Endodermal cell (in vitro differentiated cells): ENCODE measurements at regions not wholly inside any gene's neighbourhood (a gene's known extent, or its start where the extent isn't known, plus 50 kb on each side); places are given as distances from the start of the nearest gene placed in this dataset.
A peak's percentile ranks its signal among the peaks of the same experiment; 100 is the strongest.

Experiments
- DNase-seq: peaks from one replicate; pipeline ENCODE4 v3.0.0-alpha.2; 2017
- H3K27ac ChIP-seq: 2 replicates; pipeline ENCODE4 v1.5.1; 2013; ENCODE audit warnings: mild to moderate bottlenecking, low read depth, low read length, moderate library complexity
- H3K27me3 ChIP-seq: 2 replicates; pipeline ENCODE4 v1.6.1; 2013; ENCODE audit warnings: mild to moderate bottlenecking, low read length, moderate library complexity; ENCODE audit not compliant: insufficient read depth, control insufficient read depth, poor library complexity, severe bottlenecking
- H3K36me3 ChIP-seq: 2 replicates; pipeline ENCODE4 v1.7.0; 2013; ENCODE audit warnings: mild to moderate bottlenecking, low read length, moderate library complexity; ENCODE audit not compliant: control insufficient read depth, insufficient read depth
- H3K4me1 ChIP-seq: one replicate; pipeline ENCODE4 v1.7.0; 2013; ENCODE audit warnings: low read length; ENCODE audit not compliant: control insufficient read depth, insufficient read depth
- H3K4me3 ChIP-seq: 2 replicates; pipeline ENCODE4 v1.5.1; 2013; ENCODE audit warnings: mild to moderate bottlenecking, low read length, moderate library complexity
- H3K9ac ChIP-seq: 2 replicates; pipeline ENCODE4 v1.6.1; 2013; ENCODE audit warnings: mild to moderate bottlenecking, low read length, moderate library complexity; ENCODE audit not compliant: poor library complexity, severe bottlenecking; ENCODE audit errors: extremely low read depth
- H3K9me3 ChIP-seq: 2 replicates; pipeline ENCODE4 v1.6.1; 2013; ENCODE audit warnings: mild to moderate bottlenecking, low read length, moderate library complexity; ENCODE audit not compliant: control insufficient read depth
- H3K27ac Mint-ChIP-seq: 2 replicates; pipeline ENCODE4 v1.8.0; 2020; ENCODE audit warnings: mixed read lengths
- H3K27me3 Mint-ChIP-seq: 2 replicates; pipeline ENCODE4 v1.8.0; 2021; ENCODE audit warnings: mild to moderate bottlenecking, mixed read lengths; ENCODE audit not compliant: insufficient read depth
- H3K36me3 Mint-ChIP-seq: 2 replicates; pipeline ENCODE4 v1.8.0; 2020; ENCODE audit warnings: low read depth, mixed read lengths
- H3K4me1 Mint-ChIP-seq: 2 replicates; pipeline ENCODE4 v1.8.0; 2020; ENCODE audit warnings: mixed read lengths
- H3K4me3 Mint-ChIP-seq: 2 replicates; pipeline ENCODE4 v1.8.0; 2020; ENCODE audit warnings: mild to moderate bottlenecking, moderate library complexity, mixed read lengths
- H3K9me3 Mint-ChIP-seq: 2 replicates; pipeline ENCODE4 v1.8.0; 2020; ENCODE audit warnings: mild to moderate bottlenecking, mixed read lengths
- CTCF ChIP-seq: fragments of 200-600 bp; sonication (generic); conservative IDR thresholded peaks from 2 replicates; pipeline ENCODE4 v1.5.0; 2021; ENCODE audit warnings: antibody characterized with exemption, mild to moderate bottlenecking
- WGBS, 2 experiments: methylation state at CpG; one replicate each; pipeline versions ENCODE4 v1.1.5 to v1.1.7; 2013; ENCODE audit warnings: missing lambda C conversion rate in 2 of 2, mixed read lengths in 1 of 2; ENCODE audit not compliant: insufficient coverage in 1 of 2, insufficient read length in 1 of 2; 5-methylcytosine and 5-hydroxymethylcytosine counted together

GRCh38 chr10:107553470-107553869, 389.0 kb upstream of the SORCS1 start:
- peaks cover 2% of the 10 kb centered on the region for H3K4me1 Mint-ChIP-seq
- no peak overlapping the region for H3K27ac Mint-ChIP-seq
- H3K9me3 ChIP-seq: peaks cover 6% of the 10 kb centered on the region
- no peak overlapping the region for H3K4me3 ChIP-seq
- no peaks in the 10 kb centered on the region for H3K36me3 ChIP-seq
- no peak for TF ChIP-seq CTCF
- no peak overlapping the region for H3K9ac ChIP-seq
- H3K27me3 ChIP-seq: no peaks in the 10 kb centered on the region
- 72% methylated on average over 1 of the region's 1 CpG; no CpG with 5 or more reads in 1 of the 2 experiments for WGBS, 2 experiments
- H3K27ac ChIP-seq: no peak overlapping the region
- H3K36me3 Mint-ChIP-seq: no peaks in the 10 kb centered on the region
- H3K4me3 Mint-ChIP-seq: no peak overlapping the region
- H3K4me1 ChIP-seq: no peaks in the 10 kb centered on the region
- peaks cover 19% of the 10 kb centered on the region for H3K9me3 Mint-ChIP-seq
- no peak for DNase-seq
- no peaks in the 10 kb centered on the region for H3K27me3 Mint-ChIP-seq

GRCh38 chr10:107552963-107553362, 388.5 kb upstream of the SORCS1 start:
- no peaks in the 10 kb centered on the region for H3K36me3 Mint-ChIP-seq
- peaks cover 19% of the 10 kb centered on the region for H3K9me3 Mint-ChIP-seq
- peaks cover 6% of the 10 kb centered on the region for H3K9me3 ChIP-seq
- 71 to 90% methylated on average over 1 to 2 of the region's 2 CpGs for WGBS, 2 experiments
- no peaks in the 10 kb centered on the region for H3K27me3 Mint-ChIP-seq
- H3K36me3 ChIP-seq: no peaks in the 10 kb centered on the region
- no peaks in the 10 kb centered on the region for H3K4me1 ChIP-seq
- no peak for TF ChIP-seq CTCF
- H3K27ac Mint-ChIP-seq: no peak overlapping the region
- H3K27ac ChIP-seq: no peak overlapping the region
- no peak overlapping the region for H3K9ac ChIP-seq
- H3K4me3 ChIP-seq: no peak overlapping the region
- H3K27me3 ChIP-seq: no peaks in the 10 kb centered on the region
- no peak for DNase-seq
- H3K4me3 Mint-ChIP-seq: no peak overlapping the region
- H3K4me1 Mint-ChIP-seq: peaks cover 7% of the 10 kb centered on the region

- H3K27me3 Mint-ChIP-seq: no peaks in the 10 kb centered on the region
- no peaks in the 10 kb centered on the region for H3K36me3 ChIP-seq
- no peak overlapping the region for H3K27ac ChIP-seq
- no peaks in the 10 kb centered on the region for H3K4me1 ChIP-seq
- peaks cover 4% of the 10 kb centered on the region for H3K36me3 Mint-ChIP-seq
- peaks cover 19% of the 10 kb centered on the region for H3K9me3 Mint-ChIP-seq
- peaks cover 15% of the 10 kb centered on the region for H3K4me1 Mint-ChIP-seq
- no peak overlapping the region for H3K9ac ChIP-seq
- DNase-seq: peak; percentile 75
- no peak overlapping the region for H3K4me3 Mint-ChIP-seq
- WGBS, 2 experiments: 49 to 70% methylated on average over 2 to 4 of the region's 4 CpGs
- H3K27me3 ChIP-seq: no peaks in the 10 kb centered on the region
- peaks cover 6% of the 10 kb centered on the region for H3K9me3 ChIP-seq
- TF ChIP-seq CTCF: no peak
- no peak overlapping the region for H3K4me3 ChIP-seq
- H3K27ac Mint-ChIP-seq: no peak overlapping the region
Observed at GRCh38 chr10:107548301-107548700, 383.8 kb upstream of the SORCS1 start.
